Nephron progenitor cell (in vitro differentiated cells): ENCODE measurements at regions not wholly inside any gene's neighbourhood (a gene's known extent, or its start where the extent isn't known, plus 50 kb on each side); places are given as distances from the start of the nearest gene placed in this dataset.
"Not testable (repeated sequence)": the region's sequence is repeated elsewhere in the genome, so short reads cannot be mapped to it uniquely, and the experiment has no call there.

ENCODE experiments used
- DNase-seq: peaks from one replicate; pipeline ENCODE4 v3.0.0; 2021
- H3K27ac Mint-ChIP-seq: 2 replicates; pipeline ENCODE4 v1.8.0; 2021; ENCODE audit warnings: mild to moderate bottlenecking, moderate library complexity, mixed read lengths
- H3K27me3 Mint-ChIP-seq: 2 replicates; pipeline ENCODE4 v1.8.0; 2021; ENCODE audit warnings: mild to moderate bottlenecking, low read depth, mixed read lengths; ENCODE audit not compliant: poor library complexity
- H3K36me3 Mint-ChIP-seq: 2 replicates; pipeline ENCODE4 v1.8.0; 2021; ENCODE audit warnings: low read depth, mixed read lengths
- H3K4me1 Mint-ChIP-seq: 2 replicates; pipeline ENCODE4 v1.8.0; 2021; ENCODE audit warnings: mixed read lengths
- H3K4me3 Mint-ChIP-seq: 2 replicates; pipeline ENCODE4 v1.8.0; 2021; ENCODE audit warnings: mild to moderate bottlenecking, moderate library complexity, mixed read lengths
- H3K9me3 Mint-ChIP-seq: 2 replicates; pipeline ENCODE4 v1.8.0; 2021; ENCODE audit warnings: mild to moderate bottlenecking, moderate library complexity, mixed read lengths
- TF ChIP-seq, protein P1 (sequence below): fragments of 200-600 bp; sonication (generic); IDR thresholded peaks from 2 replicates; pipeline ENCODE4 v1.5.0; 2021; ENCODE audit warnings: antibody characterized with exemption

DNA sequence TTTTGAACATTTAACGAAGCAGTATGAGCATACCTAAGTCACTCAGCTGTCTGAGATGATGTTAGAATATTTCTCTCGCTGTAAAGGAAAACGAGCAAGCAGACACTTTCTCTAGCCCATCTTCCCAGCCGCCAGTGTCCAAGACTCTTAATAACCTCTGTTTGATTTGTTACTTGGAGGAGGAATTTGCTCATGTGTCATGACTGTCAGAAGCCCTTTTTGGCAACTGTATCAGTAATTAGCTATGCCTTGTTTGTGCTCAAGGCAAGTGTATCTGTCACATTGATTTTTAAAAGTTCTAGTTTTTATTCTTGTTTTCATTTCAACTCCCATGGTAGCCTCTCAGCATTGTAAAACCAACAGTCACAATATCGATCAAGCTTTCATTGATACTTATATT, 828.4 kb upstream of the SLC10A2 start:
- H3K9me3 Mint-ChIP-seq = no peaks in the 10 kb centered on the region
- no peaks in the 10 kb centered on the region for H3K4me1 Mint-ChIP-seq
- H3K36me3 Mint-ChIP-seq = no peaks in the 10 kb centered on the region
- H3K27me3 Mint-ChIP-seq = no peaks in the 10 kb centered on the region
- no peak overlapping the region for H3K4me3 Mint-ChIP-seq
- DNase-seq = no peak
- H3K27ac Mint-ChIP-seq = no peak overlapping the region
- TF ChIP-seq, protein P1, sequence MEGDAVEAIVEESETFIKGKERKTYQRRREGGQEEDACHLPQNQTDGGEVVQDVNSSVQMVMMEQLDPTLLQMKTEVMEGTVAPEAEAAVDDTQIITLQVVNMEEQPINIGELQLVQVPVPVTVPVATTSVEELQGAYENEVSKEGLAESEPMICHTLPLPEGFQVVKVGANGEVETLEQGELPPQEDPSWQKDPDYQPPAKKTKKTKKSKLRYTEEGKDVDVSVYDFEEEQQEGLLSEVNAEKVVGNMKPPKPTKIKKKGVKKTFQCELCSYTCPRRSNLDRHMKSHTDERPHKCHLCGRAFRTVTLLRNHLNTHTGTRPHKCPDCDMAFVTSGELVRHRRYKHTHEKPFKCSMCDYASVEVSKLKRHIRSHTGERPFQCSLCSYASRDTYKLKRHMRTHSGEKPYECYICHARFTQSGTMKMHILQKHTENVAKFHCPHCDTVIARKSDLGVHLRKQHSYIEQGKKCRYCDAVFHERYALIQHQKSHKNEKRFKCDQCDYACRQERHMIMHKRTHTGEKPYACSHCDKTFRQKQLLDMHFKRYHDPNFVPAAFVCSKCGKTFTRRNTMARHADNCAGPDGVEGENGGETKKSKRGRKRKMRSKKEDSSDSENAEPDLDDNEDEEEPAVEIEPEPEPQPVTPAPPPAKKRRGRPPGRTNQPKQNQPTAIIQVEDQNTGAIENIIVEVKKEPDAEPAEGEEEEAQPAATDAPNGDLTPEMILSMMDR = no peak

GRCh38 chr13:103884101-103884723, 818.0 kb upstream of the SLC10A2 start:
- Mint-ChIP-seq H3K36me3 (no peaks in the 10 kb centered on the region), H3K9me3 (no peaks in the 10 kb centered on the region), H3K4me3 (no peak overlapping the region), H3K27me3 (no peaks in the 10 kb centered on the region), H3K4me1 (peaks cover 12% of the 10 kb centered on the region), H3K27ac (no peak overlapping the region)
- no peak for DNase-seq
- TF ChIP-seq, protein P1 = no peak

GRCh38 chr13:103883698-103884097, 817.5 kb upstream of the SLC10A2 start:
- TF ChIP-seq, protein P1 = no peak

DNA sequence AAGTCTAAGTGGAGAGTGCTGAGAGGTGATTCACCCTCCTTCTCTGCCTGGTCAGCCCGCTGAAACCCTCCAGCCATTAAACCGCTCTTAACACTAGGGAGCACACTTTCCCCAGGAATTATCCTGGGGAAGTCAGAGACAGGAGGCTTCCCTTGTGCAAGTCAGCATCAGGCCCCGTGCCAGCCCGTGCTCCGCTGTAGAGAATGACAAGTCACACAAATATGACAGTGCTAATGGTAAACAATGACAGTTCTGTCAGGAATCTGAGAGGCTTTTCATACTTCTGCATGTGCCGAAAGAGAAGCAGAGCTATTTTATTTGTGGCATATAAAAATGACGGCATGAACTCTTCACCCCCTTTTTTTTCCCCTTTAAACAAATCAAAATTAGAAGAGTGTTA, 816.9 kb upstream of the SLC10A2 start:
- DNase-seq = peak; percentile 61
- Mint-ChIP-seq H3K9me3 (no peaks in the 10 kb centered on the region), H3K36me3 (no peaks in the 10 kb centered on the region), H3K4me1 (peaks cover 12% of the 10 kb centered on the region), H3K4me3 (no peak overlapping the region), H3K27me3 (no peaks in the 10 kb centered on the region), H3K27ac (no peak overlapping the region)
- TF ChIP-seq, protein P1 = peak; percentile 51

More at GRCh38 chr13:103883698-103884097, 817.5 kb upstream of the SLC10A2 start:
- no peak for DNase-seq
- peaks cover 12% of the 10 kb centered on the region for H3K4me1 Mint-ChIP-seq
- no peak overlapping the region for H3K4me3 Mint-ChIP-seq
- no peaks in the 10 kb centered on the region for H3K9me3 Mint-ChIP-seq
- H3K27ac Mint-ChIP-seq = no peak overlapping the region
- no peaks in the 10 kb centered on the region for H3K36me3 Mint-ChIP-seq
- H3K27me3 Mint-ChIP-seq = no peaks in the 10 kb centered on the region

DNA sequence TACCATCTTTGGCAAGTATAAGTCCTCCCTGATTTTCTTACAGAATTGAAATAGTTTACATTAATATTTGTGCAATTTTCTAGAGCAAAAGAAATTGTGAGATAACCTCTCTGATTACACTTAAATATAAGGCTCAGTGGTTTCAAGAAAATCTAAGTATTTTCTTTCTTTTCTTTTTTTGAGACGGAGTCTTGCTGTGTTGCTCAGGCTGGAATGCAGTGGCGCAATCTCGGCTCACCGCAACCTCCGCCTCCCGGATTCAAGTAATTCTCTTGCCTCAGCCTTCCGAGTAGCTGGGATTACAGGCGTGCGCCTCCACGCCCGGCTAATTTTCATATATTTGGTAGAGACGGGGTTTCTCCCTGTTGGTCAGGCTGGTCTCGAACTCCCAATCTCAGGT, 813.9 kb upstream of the SLC10A2 start:
- DNase-seq, H3K27me3 Mint-ChIP-seq, H3K4me3 Mint-ChIP-seq, H3K9me3 Mint-ChIP-seq, H3K36me3 Mint-ChIP-seq, H3K27ac Mint-ChIP-seq: not testable (repeated sequence)
- peaks cover 12% of the 10 kb centered on the region for H3K4me1 Mint-ChIP-seq

DNA sequence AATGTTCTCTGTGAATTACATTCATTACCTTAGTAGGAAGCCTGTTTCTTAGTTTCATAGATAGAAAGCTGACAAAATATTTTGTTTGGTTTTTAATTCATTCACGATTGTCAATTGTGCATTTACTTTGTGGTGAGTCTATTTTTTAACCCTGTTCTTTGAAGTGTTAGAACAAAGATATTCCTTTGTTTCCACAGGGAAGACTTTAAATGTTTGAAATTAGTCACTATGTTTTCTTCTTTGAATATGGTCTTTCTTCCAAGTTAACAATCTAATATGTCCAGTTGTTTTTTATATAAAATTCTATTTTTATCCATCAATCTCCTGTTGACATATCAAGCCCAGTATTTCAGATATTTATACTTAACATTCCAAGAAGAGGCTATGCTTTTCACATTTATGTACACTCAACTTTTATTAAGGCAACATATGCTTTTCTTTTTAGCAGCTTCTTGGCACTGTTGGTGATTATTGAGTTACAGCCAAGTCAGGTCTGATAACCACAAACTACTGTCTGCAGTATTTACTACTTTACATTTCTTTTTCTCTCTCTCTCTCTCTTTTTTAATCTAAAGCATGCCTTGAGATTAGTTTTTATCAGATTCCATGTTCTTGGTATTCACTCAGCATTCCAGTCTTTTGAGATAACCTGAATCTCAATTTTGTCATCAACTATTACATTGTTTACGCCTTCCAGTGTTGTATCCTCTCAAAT, 812.8 kb upstream of the SLC10A2 start:
- Mint-ChIP-seq H3K9me3 (no peaks in the 10 kb centered on the region), H3K27ac (no peak overlapping the region), H3K27me3 (no peaks in the 10 kb centered on the region), H3K4me1 (peaks cover 10% of the 10 kb centered on the region), H3K36me3 (no peaks in the 10 kb centered on the region), H3K4me3 (no peak overlapping the region)
- no peak for DNase-seq
- TF ChIP-seq, protein P1 = no peak
